GM19455 (cell line): ENCODE measurements at regions not wholly inside any gene's neighbourhood (a gene's known extent, or its start where the extent isn't known, plus 50 kb on each side); places are given as distances from the start of the nearest gene placed in this dataset.
"Not testable (repeated sequence)": the region's sequence is repeated elsewhere in the genome, so short reads cannot be mapped to it uniquely, and the experiment has no call there.

Experiments
- ATAC-seq: cut with Tn5 transposase; IDR thresholded peaks from one replicate; pipeline ENCODE4 v1.9.1; 2021; ENCODE audit not compliant: unreplicated experiment

GRCh38 chr5:96320797-96321196 lies 112.3 kb downstream of the PCSK1 start:
- no peak for ATAC-seq

- ATAC-seq, result not testable (repeated sequence)
These were observed 112.9 kb downstream of the PCSK1 start for GRCh38 chr5:96319981-96320739.

- no peak for ATAC-seq
These were observed 114.4 kb downstream of the PCSK1 start for GRCh38 chr5:96318569-96319110.

GRCh38 chr5:96317945-96318344 lies 115.1 kb downstream of the PCSK1 start:
- no peak for ATAC-seq

- ATAC-seq, result no peak
These were observed 116.6 kb downstream of the PCSK1 start for GRCh38 chr5:96316487-96316886.

DNA sequence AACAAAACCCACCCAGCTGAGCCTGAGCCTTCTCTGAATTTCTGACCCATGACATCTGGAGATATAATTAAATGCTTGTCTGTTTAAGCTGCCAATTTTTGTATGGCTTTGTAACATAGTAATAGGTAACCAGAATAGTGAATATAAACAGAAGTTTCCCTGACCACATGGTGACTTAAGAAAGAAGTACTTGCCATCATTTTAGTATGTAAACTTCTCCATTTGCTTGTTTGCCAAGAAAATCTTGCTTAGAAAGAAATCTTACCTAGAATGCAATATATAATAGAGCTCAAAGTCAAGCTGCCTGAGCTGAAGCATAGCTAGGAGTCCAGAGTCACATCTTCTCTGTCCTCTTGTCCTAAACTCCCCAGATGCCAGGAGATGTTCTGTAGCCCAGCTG lies 117.0 kb downstream of the PCSK1 start:
- ATAC-seq, result no peak

- ATAC-seq, result peak; percentile 69
These were observed 117.6 kb downstream of the PCSK1 start for GRCh38 chr5:96315431-96315830.

- peak; percentile 50 for ATAC-seq
These were observed 120.7 kb downstream of the PCSK1 start for GRCh38 chr5:96312383-96312782.

GRCh38 chr5:96307047-96307446 lies 126.0 kb downstream of the PCSK1 start:
- not testable (repeated sequence) for ATAC-seq

DNA sequence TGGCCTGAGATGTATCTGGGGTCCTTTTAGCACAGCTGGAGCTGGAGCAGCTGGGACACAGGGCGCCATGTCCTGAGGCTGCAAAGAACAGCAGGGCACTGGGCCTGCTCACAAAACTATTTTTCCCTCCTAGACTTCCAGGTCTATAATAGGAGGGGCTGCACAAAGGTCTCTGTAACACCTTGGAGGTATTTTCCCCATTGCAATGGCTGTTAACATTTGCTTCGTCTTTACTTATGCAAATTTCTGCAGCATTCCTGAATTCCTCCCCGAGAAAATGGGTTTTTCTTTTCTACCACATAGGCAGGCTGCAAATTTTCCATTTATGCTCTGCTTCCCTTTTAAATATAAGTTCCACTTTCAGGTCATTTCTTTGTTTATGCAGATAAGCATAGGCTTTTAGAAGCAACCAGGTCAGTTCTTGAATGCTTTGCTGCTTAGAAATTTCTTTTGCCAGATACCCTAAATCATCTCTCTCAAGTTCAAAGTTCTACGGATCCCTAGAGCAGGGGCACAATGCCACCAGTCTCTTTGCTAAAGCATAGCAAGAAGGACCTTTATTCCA lies 130.8 kb downstream of the PCSK1 start:
- no peak for ATAC-seq

DNA sequence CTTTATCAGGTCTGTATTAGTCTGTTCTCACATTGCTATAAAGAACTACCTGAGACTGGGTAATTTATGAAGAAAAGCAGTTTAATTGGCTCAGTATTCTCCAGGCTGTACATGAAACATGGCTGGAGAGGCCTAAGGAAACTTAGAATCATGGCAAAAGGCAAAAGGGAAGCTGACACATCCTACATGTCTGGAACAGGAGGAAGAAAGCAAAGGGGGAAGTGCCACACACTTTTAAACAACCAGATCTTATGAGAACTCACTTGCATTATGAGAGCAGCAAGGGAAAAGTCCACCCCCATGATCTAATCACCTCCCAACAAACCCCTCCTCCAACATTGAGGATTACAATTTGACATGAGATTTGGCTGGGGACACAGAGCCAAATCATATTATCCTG lies 132.1 kb downstream of the PCSK1 start:
- ATAC-seq, result no peak

- no peak for ATAC-seq
These were observed 135.2 kb downstream of the PCSK1 start for GRCh38 chr5:96297867-96298266.

DNA sequence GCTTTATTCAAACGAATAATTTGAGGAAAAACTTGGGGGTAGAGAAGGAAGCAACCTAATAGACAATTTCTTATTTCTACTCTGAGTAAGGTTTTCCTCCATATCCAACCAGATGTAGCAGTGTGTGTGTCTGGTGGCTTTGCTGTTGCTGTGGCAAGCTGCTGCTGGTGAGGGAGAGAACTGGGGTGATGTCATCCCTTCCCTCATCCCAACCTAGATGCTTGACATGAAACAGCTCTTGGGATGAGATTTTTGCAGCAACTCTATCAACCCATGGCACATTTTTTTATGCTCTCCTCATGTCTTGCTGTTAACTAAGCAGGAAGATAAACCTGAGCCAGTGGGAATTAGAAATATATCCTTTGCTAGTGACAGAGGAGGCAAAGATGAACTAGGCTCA lies 135.8 kb downstream of the PCSK1 start:
- no peak for ATAC-seq

GRCh38 chr5:96294884-96295202 lies 138.2 kb downstream of the PCSK1 start:
- no peak for ATAC-seq

- ATAC-seq, result no peak
These were observed 138.8 kb downstream of the PCSK1 start for GRCh38 chr5:96293966-96294883.

DNA sequence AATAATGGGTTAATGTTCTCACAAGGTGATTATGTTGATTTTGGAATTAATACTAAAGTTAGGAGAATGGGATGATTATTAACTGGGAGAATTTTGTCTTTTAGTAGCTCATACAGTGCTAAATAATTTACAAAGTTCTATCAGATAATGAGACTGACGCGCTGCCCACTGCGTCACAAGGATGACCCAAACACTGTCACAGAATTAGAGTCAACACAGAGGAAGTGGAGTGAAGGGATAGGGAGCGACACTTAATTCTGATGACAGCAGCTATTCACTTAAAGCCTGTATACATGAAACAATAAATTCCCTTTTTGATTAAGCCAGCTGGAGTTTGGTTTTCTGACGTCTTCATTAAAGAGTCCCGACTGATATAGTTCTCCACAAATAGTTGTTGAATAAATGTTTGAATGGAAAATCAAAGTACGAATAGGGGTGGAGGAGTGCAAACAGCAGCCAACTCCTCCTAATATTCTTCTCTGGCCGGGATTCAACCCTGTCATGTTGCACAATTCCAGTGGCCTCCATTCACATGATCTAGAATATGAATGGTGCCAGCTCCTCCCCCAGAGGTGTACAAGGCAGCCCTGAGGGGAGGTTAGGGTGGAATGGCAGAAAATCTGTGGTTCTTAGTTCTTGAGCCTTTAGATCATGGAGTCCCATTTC lies 140.3 kb downstream of the PCSK1 start:
- ATAC-seq, result no peak

DNA sequence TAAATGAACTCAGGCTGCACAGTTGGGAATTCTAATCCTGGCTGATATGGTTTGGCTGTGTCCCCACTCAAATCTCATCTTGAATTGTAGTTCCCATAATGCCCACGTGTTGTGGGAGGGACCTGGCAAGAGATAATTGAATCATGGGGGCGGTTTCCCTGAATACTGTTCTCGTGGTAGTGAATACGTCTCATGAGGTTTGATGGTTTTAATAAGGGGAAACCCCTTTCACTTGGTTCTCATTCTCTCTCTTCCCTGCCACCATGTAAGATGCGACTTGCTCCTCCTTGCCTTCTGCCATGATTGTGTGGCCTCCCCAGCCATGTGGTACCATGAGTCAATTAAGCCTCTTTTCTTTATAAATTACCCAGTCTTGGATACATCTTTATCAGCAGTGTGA lies 143.8 kb downstream of the PCSK1 start:
- ATAC-seq, result not testable (repeated sequence)

DNA sequence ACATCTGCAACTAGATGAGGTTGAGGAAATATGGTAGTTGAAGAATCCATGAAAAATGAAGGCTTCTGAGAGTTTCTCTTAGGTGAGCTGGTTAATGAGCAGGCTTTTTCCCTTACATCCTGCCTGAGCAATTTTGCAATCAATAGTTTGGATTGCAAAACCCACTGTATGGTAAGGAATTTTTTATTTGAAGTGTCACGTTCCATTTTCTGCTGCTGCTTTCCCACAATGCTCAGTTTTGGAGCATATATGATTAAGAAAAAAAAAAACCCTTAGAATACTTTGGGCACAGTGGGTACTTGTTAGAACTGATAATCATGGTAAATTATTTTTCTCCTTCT lies 144.2 kb downstream of the PCSK1 start:
- ATAC-seq, result no peak

GRCh38 chr5:96288166-96288844 lies 144.7 kb downstream of the PCSK1 start:
- no peak for ATAC-seq

GRCh38 chr5:96287136-96287535 lies 145.9 kb downstream of the PCSK1 start:
- ATAC-seq, result no peak

DNA sequence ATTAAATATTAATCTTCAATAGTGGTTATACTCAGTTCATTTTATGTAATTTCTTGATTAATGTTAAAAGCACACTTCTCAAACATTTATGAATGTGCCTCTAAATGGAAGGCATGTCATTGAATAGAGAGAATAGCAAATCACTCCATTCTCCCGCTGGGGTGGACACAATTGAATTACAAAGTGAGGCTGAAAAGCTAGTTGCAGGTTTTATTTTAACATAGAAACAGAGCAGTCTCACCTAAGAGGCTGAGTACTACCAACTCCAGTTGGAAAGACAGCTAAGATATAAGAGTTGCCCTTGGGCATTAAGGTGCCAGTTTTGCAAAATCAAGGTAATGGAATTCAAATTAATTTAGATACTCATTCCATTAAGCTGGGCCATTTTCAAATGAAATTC lies 147.2 kb downstream of the PCSK1 start:
- ATAC-seq, result no peak
